ENCODE measurements at regions not wholly inside any gene's neighbourhood (a gene's known extent, or its start where the extent isn't known, plus 50 kb on each side); places are given as distances from the start of the nearest gene placed in this dataset.
A peak's percentile ranks its signal among the peaks of the same experiment; 100 is the strongest.

DNA sequence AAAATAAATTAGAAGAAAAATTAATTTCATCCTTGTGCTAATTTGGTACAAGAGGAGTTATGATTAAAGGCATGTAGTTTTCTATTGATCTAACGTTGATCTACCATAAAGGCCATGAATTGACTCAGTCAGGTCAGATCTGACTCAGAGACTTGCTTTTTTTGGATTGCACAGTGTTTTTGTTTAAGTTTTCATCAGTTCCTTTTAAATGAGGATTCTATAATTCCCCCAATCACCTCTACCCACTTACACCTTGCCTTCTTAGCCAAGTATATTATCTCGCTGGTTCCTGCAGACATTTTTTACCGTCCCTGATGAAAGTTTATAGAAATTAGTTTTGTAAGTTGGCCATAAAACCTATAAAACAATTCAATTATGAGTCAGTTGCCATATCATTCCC, 132.4 kb upstream of the PALS2 start:
- H3K9ac ChIP-seq (ENCODE audit: low read length) = no peak overlapping the region
- no peaks in the 10 kb centered on the region for H4K20me1 ChIP-seq (ENCODE audit: control insufficient read depth, insufficient read depth, low read length, poor library complexity, severe bottlenecking)
- H3K27ac ChIP-seq (ENCODE audit: low read length in 2 of 2) = no peak overlapping the region
- DNase-seq (no peak), ATAC-seq (ENCODE audit: low read depth) (no peak)
- no peaks in the 10 kb centered on the region for H3K9me3 ChIP-seq (ENCODE audit: control extremely low read depth in 1 of 3, control insufficient read depth in 2 of 3, insufficient read depth in 1 of 3, low read length in 2 of 3)
- ChIA-PET POLR2A (no interaction called here), CTCF (no interaction called here)
- WGBS (ENCODE audit: insufficient coverage) = no CpG with 5 or more reads among the region's 3 CpGs
- peaks cover 12 to 17% of the 10 kb centered on the region in 2 donors for H3K4me1 ChIP-seq (ENCODE audit: control insufficient read depth in 2 of 2, insufficient read depth in 2 of 2, low read length in 2 of 2)
- Mint-ChIP-seq H3K27ac (no peak overlapping the region), H3K4me3 (no peak overlapping the region), H3K9me3 (ENCODE audit: insufficient read depth) (no peaks in the 10 kb centered on the region), H3K27me3 (peaks cover 3% of the 10 kb centered on the region), H3K4me1 (peaks cover 11% of the 10 kb centered on the region)
- H2AFZ ChIP-seq (ENCODE audit: insufficient read depth, low read depth, low read length, poor library complexity, severe bottlenecking) = no peak overlapping the region
- H3K27me3 ChIP-seq (replicated peaks in 1 of 4; ENCODE audit: control extremely low read depth in 1 of 4, control insufficient read depth in 3 of 4, insufficient read depth in 4 of 4, low read length in 3 of 4) = no peaks in the 10 kb centered on the region
- H3K36me3 ChIP-seq (replicated peaks in 1 of 2; ENCODE audit: control extremely low read depth in 1 of 2, control insufficient read depth in 1 of 2, extremely low read depth in 1 of 2, insufficient read depth in 2 of 2, low read length in 1 of 2) = no peaks in the 10 kb centered on the region
- H3K79me2 ChIP-seq (ENCODE audit: control insufficient read depth, insufficient read depth, low read length) = no peaks in the 10 kb centered on the region
- TF ChIP-seq, protein P1, sequence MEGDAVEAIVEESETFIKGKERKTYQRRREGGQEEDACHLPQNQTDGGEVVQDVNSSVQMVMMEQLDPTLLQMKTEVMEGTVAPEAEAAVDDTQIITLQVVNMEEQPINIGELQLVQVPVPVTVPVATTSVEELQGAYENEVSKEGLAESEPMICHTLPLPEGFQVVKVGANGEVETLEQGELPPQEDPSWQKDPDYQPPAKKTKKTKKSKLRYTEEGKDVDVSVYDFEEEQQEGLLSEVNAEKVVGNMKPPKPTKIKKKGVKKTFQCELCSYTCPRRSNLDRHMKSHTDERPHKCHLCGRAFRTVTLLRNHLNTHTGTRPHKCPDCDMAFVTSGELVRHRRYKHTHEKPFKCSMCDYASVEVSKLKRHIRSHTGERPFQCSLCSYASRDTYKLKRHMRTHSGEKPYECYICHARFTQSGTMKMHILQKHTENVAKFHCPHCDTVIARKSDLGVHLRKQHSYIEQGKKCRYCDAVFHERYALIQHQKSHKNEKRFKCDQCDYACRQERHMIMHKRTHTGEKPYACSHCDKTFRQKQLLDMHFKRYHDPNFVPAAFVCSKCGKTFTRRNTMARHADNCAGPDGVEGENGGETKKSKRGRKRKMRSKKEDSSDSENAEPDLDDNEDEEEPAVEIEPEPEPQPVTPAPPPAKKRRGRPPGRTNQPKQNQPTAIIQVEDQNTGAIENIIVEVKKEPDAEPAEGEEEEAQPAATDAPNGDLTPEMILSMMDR (IDR thresholded peaks at IDR 0.05) = no peak
- no peak overlapping the region for H3K4me2 ChIP-seq (replicated peaks; ENCODE audit: low read depth, low read length, poor library complexity, severe bottlenecking)
- intact Hi-C loops (cut with micrococcal nuclease) = no loop called here
- no peak overlapping the region for H3K4me3 ChIP-seq (ENCODE audit: control extremely low read depth in 1 of 5, extremely low read depth in 1 of 5, insufficient read depth in 1 of 5, low read depth in 2 of 5, low read length in 4 of 5)

DNA sequence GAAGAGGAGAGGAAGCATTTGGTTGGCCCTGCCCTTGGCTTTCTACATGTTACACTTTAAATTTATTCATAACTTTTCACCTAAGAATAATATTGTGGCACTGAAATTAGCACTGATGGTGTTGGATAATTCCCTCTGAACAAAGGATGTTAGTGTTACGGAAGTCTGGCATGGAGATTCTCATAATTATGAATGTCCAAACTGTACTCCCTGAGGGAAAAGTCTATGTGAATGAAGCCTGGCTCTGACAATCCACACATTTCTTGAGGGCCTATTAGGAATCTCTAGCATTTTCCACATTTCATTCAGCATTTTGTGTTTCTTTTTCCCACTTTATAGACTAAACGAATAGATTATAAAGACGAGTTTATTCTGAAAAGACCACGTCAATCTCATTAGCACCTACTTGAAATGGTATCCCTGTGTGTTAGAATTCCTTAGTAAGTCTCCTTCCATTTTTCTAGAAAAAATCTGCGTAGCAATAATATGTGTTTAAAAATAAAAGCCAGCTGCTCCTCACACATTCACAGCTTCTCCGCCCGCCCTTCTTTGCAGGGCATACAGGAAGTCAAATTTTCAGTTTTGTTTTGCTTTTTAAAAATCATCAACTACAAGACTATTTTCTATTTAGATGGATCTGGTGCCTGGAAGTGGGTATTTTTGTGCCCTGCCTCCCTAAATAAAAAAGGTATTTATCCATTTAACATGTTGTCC, 131.8 kb upstream of the PALS2 start:
- no peak overlapping the region for H3K4me3 ChIP-seq (ENCODE audit: control extremely low read depth in 1 of 5, extremely low read depth in 1 of 5, insufficient read depth in 1 of 5, low read depth in 2 of 5, low read length in 4 of 5)
- H2AFZ ChIP-seq (ENCODE audit: insufficient read depth, low read depth, low read length, poor library complexity, severe bottlenecking) = peak overlapping the region; percentile 18
- H3K27me3 Mint-ChIP-seq = peaks cover 3% of the 10 kb centered on the region
- no peak overlapping the region for H3K27ac Mint-ChIP-seq
- no peak for DNase-seq
- no peak overlapping the region for H3K27ac ChIP-seq (ENCODE audit: low read length in 2 of 2)
- no peak for ATAC-seq (ENCODE audit: low read depth)
- no peak overlapping the region for H3K9ac ChIP-seq (ENCODE audit: low read length)
- WGBS (ENCODE audit: insufficient coverage) = no CpG with 5 or more reads among the region's 7 CpGs
- H3K4me1 Mint-ChIP-seq = peaks cover 10% of the 10 kb centered on the region
- CTCF ChIA-PET = no interaction called here
- H3K4me2 ChIP-seq (replicated peaks; ENCODE audit: low read depth, low read length, poor library complexity, severe bottlenecking) = peak overlapping the region; percentile 26
- H3K36me3 ChIP-seq (replicated peaks in 1 of 2; ENCODE audit: control extremely low read depth in 1 of 2, control insufficient read depth in 1 of 2, extremely low read depth in 1 of 2, insufficient read depth in 2 of 2, low read length in 1 of 2) = no peaks in the 10 kb centered on the region
- intact Hi-C loops (cut with micrococcal nuclease) = no loop called here
- H4K20me1 ChIP-seq (ENCODE audit: control insufficient read depth, insufficient read depth, low read length, poor library complexity, severe bottlenecking) = no peaks in the 10 kb centered on the region
- no peaks in the 10 kb centered on the region for H3K27me3 ChIP-seq (replicated peaks in 1 of 4; ENCODE audit: control extremely low read depth in 1 of 4, control insufficient read depth in 3 of 4, insufficient read depth in 4 of 4, low read length in 3 of 4)
- H3K9me3 Mint-ChIP-seq (ENCODE audit: insufficient read depth) = no peaks in the 10 kb centered on the region
- H3K9me3 ChIP-seq (ENCODE audit: control extremely low read depth in 1 of 3, control insufficient read depth in 2 of 3, insufficient read depth in 1 of 3, low read length in 2 of 3) = no peaks in the 10 kb centered on the region
- POLR2A ChIA-PET = no interaction called here
- peak overlapping the region; percentile 1 for H3K4me3 Mint-ChIP-seq
- TF ChIP-seq, protein P1 (IDR thresholded peaks at IDR 0.05) = no peak
- no peak for TF ChIP-seq EZH2 (IDR thresholded peaks at IDR 0.05; ENCODE audit: borderline replicate concordance, insufficient read depth, low read depth, low read length, poor library complexity, severe bottlenecking)
- no peaks in the 10 kb centered on the region for H3K79me2 ChIP-seq (ENCODE audit: control insufficient read depth, insufficient read depth, low read length)
- H3K4me1 ChIP-seq (ENCODE audit: control insufficient read depth in 2 of 2, insufficient read depth in 2 of 2, low read length in 2 of 2) = peaks cover 12 to 17% of the 10 kb centered on the region in 2 donors

All from B cell (primary cell).